ENCODE measurements at regions not wholly inside any gene's neighbourhood (a gene's known extent, or its start where the extent isn't known, plus 50 kb on each side); places are given as distances from the start of the nearest gene placed in this dataset.

- Histone ChIP-seq H3K9me3 (ENCODE audit: low read length) (0 out of 2 replicates have a peak, but pooled peaks cover 10% of the 10 kb centered on the region), H3K9me2 (ENCODE audit: insufficient read depth, low read length) (no peaks in the 10 kb centered on the region), H3K4me3 (ENCODE audit: low read depth, low read length, poor library complexity, severe bottlenecking) (no peak overlapping the region), H3K4me1 (ENCODE audit: insufficient read depth, low read length, poor library complexity, severe bottlenecking) (no peaks in the 10 kb centered on the region), H3K4me2 (ENCODE audit: low read length) (no peak overlapping the region), H2AFZ (ENCODE audit: low read length) (no peak overlapping the region), H3K79me2 (ENCODE audit: insufficient read depth, low read depth, low read length) (no peaks in the 10 kb centered on the region), H4K20me1 (ENCODE audit: insufficient read depth, low read length) (no peaks in the 10 kb centered on the region), H3K36me3 (ENCODE audit: insufficient read depth, low read length) (no peaks in the 10 kb centered on the region), H3K27ac (ENCODE audit: low read depth, low read length, poor library complexity, severe bottlenecking) (no peak overlapping the region)
- BruUV-seq (replicated peaks): no TSS peak
- no peak for TF ChIP-seq EZH2phosphoT487 (IDR thresholded peaks at IDR 0.05; ENCODE audit: borderline replicate concordance, low read depth, low read length)
- no peak for TF ChIP-seq CTCF (conservative IDR thresholded peaks at IDR 0.05; ENCODE audit: low read length)
- intact Hi-C loops (cut with micrococcal nuclease; ENCODE audit: unreplicated experiment): no loop called here
- POLR2A ChIA-PET: no interaction called here
- no peak for DNase-seq (ENCODE audit: low spot score)
- CTCF ChIA-PET (ENCODE audit: unreplicated experiment): no interaction called here
Measured at GRCh38 chr2:12203528-12203927, 457.1 kb downstream of the LPIN1 start.

GRCh38 chr2:12205086-12205485, 458.7 kb downstream of the LPIN1 start:
- intact Hi-C loops (cut with micrococcal nuclease; ENCODE audit: unreplicated experiment): no loop called here
- Histone ChIP-seq H4K20me1 (ENCODE audit: insufficient read depth, low read length) (no peaks in the 10 kb centered on the region), H3K4me2 (ENCODE audit: low read length) (no peak overlapping the region), H2AFZ (ENCODE audit: low read length) (no peak overlapping the region), H3K9me2 (ENCODE audit: insufficient read depth, low read length) (no peaks in the 10 kb centered on the region), H3K4me3 (ENCODE audit: low read depth, low read length, poor library complexity, severe bottlenecking) (no peak overlapping the region), H3K4me1 (ENCODE audit: insufficient read depth, low read length, poor library complexity, severe bottlenecking) (no peaks in the 10 kb centered on the region), H3K9me3 (ENCODE audit: low read length) (0 out of 2 replicates have a peak, but pooled peaks cover 10% of the 10 kb centered on the region), H3K27ac (ENCODE audit: low read depth, low read length, poor library complexity, severe bottlenecking) (no peak overlapping the region), H3K36me3 (ENCODE audit: insufficient read depth, low read length) (no peaks in the 10 kb centered on the region), H3K79me2 (ENCODE audit: insufficient read depth, low read depth, low read length) (no peaks in the 10 kb centered on the region)
- ChIA-PET CTCF (ENCODE audit: unreplicated experiment) (no interaction called here), POLR2A (interaction anchor here (0.6 to 0.7 kb wide), 2 partner anchors 8 to 981 kb away, joined by 3 read pairs; no protein-coding TSS in a partner anchor)
- TF ChIP-seq CTCF (conservative IDR thresholded peaks at IDR 0.05; ENCODE audit: low read length) (no peak), EZH2phosphoT487 (IDR thresholded peaks at IDR 0.05; ENCODE audit: borderline replicate concordance, low read depth, low read length) (no peak)
- DNase-seq (ENCODE audit: low spot score): no peak
- BruUV-seq (replicated peaks): no TSS peak

- no peaks in the 10 kb centered on the region for H4K20me1 ChIP-seq (ENCODE audit: insufficient read depth, low read length)
- no peak overlapping the region for H3K27ac ChIP-seq (ENCODE audit: low read depth, low read length, poor library complexity, severe bottlenecking)
- TF ChIP-seq CTCF (conservative IDR thresholded peaks at IDR 0.05; ENCODE audit: low read length): no peak
- no peak for TF ChIP-seq EZH2phosphoT487 (IDR thresholded peaks at IDR 0.05; ENCODE audit: borderline replicate concordance, low read depth, low read length)
- 0 out of 2 replicates have a peak, but pooled peaks cover 10% of the 10 kb centered on the region for H3K9me3 ChIP-seq (ENCODE audit: low read length)
- H3K4me2 ChIP-seq (ENCODE audit: low read length): no peak overlapping the region
- POLR2A ChIA-PET: interaction anchor here (0.7 kb wide), 1 partner anchor 535 kb away, joined by 3 read pairs; no protein-coding TSS in a partner anchor
- DNase-seq (ENCODE audit: low spot score): no peak
- BruUV-seq (replicated peaks): no TSS peak
- H3K4me3 ChIP-seq (ENCODE audit: low read depth, low read length, poor library complexity, severe bottlenecking): no peak overlapping the region
- CTCF ChIA-PET (ENCODE audit: unreplicated experiment): no interaction called here
- H3K9me2 ChIP-seq (ENCODE audit: insufficient read depth, low read length): no peaks in the 10 kb centered on the region
- no peaks in the 10 kb centered on the region for H3K79me2 ChIP-seq (ENCODE audit: insufficient read depth, low read depth, low read length)
- no peaks in the 10 kb centered on the region for H3K36me3 ChIP-seq (ENCODE audit: insufficient read depth, low read length)
- no peaks in the 10 kb centered on the region for H3K4me1 ChIP-seq (ENCODE audit: insufficient read depth, low read length, poor library complexity, severe bottlenecking)
- intact Hi-C loops (cut with micrococcal nuclease; ENCODE audit: unreplicated experiment): no loop called here
- no peak overlapping the region for H2AFZ ChIP-seq (ENCODE audit: low read length)
Measured at GRCh38 chr2:12207491-12207890, 461.1 kb downstream of the LPIN1 start.
